ENCODE measurements at regions not wholly inside any gene's neighbourhood (a gene's known extent, or its start where the extent isn't known, plus 50 kb on each side); places are given as distances from the start of the nearest gene placed in this dataset.

GRCh38 chr20:63100174-63100925 lies 93.6 kb upstream of the BHLHE23 start:
- no TSS peak for BruUV-seq (replicated peaks)
- no peak for ATAC-seq
- H3K4me3 ChIP-seq (replicated peaks in 1 of 3; ENCODE audit: insufficient read depth in 1 of 3, low read depth in 2 of 3, low read length in 3 of 3): no peak overlapping the region
- no peak for FAIRE-seq
- H4K20me1 ChIP-seq (ENCODE audit: insufficient read depth, low read length): peaks cover 18% of the 10 kb centered on the region; the same call in 1 of the 2 replicates
- in situ Hi-C loops (cut with HindIII; ENCODE audit: extremely low pct_ligation_motif_present, low pct_unique_long_range_greater_than_20kb): no loop called here
- ChIA-PET CTCF (ENCODE audit: low intra/inter-chr PET ratio, low total read pairs) (no interaction called here), POLR2A (no interaction called here)
- no peak overlapping the region for H3K9ac ChIP-seq (ENCODE audit: insufficient read depth, low read depth, low read length)
- 15% methylated on average over 12 of the region's 14 CpGs for WGBS (ENCODE audit: low lambda C conversion rate)
- no peak overlapping the region for H2AFZ ChIP-seq (ENCODE audit: low read length)
- H3K4me1 ChIP-seq (ENCODE audit: insufficient read depth, low read length): peaks cover 9% of the 10 kb centered on the region; the same call in 1 of the 2 replicates
- no peaks in the 10 kb centered on the region for H3K79me2 ChIP-seq (ENCODE audit: insufficient read depth, low read length)
- no peaks in the 10 kb centered on the region for H3K9me3 ChIP-seq (ENCODE audit: low read length)
- no peak overlapping the region for H3K4me2 ChIP-seq (ENCODE audit: low read depth, low read length)
- intact Hi-C loops (cut with micrococcal nuclease; ENCODE audit: unreplicated experiment): no loop called here
- no peaks in the 10 kb centered on the region for H3K36me3 ChIP-seq (replicated peaks in 1 of 2; ENCODE audit: control insufficient read depth in 1 of 2, insufficient read depth in 2 of 2, low read length in 2 of 2)
- DNase-seq (ENCODE audit: low spot score): no peak
- peaks cover 30 to 64% of the 10 kb centered on the region in 2 experiments for H3K27me3 ChIP-seq (ENCODE audit: control insufficient read depth in 1 of 2, insufficient read depth in 2 of 2, low read length in 2 of 2)
- H3K27ac ChIP-seq (ENCODE audit: extremely low read length, insufficient read depth, low read length): no peak overlapping the region
- no peak for TF ChIP-seq SNAPC5 (CRISPR knock-in tag; IDR thresholded peaks at IDR 0.05; ENCODE audit: borderline replicate concordance)
- no peak for TF ChIP-seq STAG1 (CRISPR knock-in tag; IDR thresholded peaks at IDR 0.05)
- TF ChIP-seq SOX13 (IDR thresholded peaks at IDR 0.05): no peak
- TF ChIP-seq SOX13 (CRISPR knock-in tag; conservative IDR thresholded peaks at IDR 0.05 in 1 of 2, IDR thresholded peaks at IDR 0.05 in 1 of 2): no peak
- TF ChIP-seq ZBTB20 (CRISPR knock-in tag; IDR thresholded peaks at IDR 0.05; ENCODE audit: borderline replicate concordance, low read depth): no peak
- no peak for TF ChIP-seq ZNF564 (CRISPR knock-in tag; IDR thresholded peaks at IDR 0.05)
- no peak for TF ChIP-seq ARID2 (CRISPR knock-in tag; IDR thresholded peaks at IDR 0.05; ENCODE audit: borderline replicate concordance)

Data from HepG2 (cell line).